ENCODE measurements at regions not wholly inside any gene's neighbourhood (a gene's known extent, or its start where the extent isn't known, plus 50 kb on each side); places are given as distances from the start of the nearest gene placed in this dataset.

- TF ChIP-seq, protein P1, sequence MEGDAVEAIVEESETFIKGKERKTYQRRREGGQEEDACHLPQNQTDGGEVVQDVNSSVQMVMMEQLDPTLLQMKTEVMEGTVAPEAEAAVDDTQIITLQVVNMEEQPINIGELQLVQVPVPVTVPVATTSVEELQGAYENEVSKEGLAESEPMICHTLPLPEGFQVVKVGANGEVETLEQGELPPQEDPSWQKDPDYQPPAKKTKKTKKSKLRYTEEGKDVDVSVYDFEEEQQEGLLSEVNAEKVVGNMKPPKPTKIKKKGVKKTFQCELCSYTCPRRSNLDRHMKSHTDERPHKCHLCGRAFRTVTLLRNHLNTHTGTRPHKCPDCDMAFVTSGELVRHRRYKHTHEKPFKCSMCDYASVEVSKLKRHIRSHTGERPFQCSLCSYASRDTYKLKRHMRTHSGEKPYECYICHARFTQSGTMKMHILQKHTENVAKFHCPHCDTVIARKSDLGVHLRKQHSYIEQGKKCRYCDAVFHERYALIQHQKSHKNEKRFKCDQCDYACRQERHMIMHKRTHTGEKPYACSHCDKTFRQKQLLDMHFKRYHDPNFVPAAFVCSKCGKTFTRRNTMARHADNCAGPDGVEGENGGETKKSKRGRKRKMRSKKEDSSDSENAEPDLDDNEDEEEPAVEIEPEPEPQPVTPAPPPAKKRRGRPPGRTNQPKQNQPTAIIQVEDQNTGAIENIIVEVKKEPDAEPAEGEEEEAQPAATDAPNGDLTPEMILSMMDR (IDR thresholded peaks at IDR 0.05 in 2 of 3, conservative IDR thresholded peaks at IDR 0.05 in 1 of 3; ENCODE audit: borderline replicate concordance in 1 of 3, insufficient read depth in 1 of 3, low read depth in 2 of 3, low read length in 2 of 3), result no peak
- TF ChIP-seq CBX3 (IDR thresholded peaks at IDR 0.05; ENCODE audit: low read depth) (no peak), TCF7L2 (IDR thresholded peaks at IDR 0.05; ENCODE audit: borderline replicate concordance, extremely low read depth, insufficient read depth, insufficient read length) (no peak), EGR1 (IDR thresholded peaks at IDR 0.05; ENCODE audit: low read depth) (no peak), JUND (IDR thresholded peaks at IDR 0.05) (no peak)
Observed at GRCh38 chr10:76769582-76769981, 868.0 kb downstream of the KCNMA1 start (continued).

DNA sequence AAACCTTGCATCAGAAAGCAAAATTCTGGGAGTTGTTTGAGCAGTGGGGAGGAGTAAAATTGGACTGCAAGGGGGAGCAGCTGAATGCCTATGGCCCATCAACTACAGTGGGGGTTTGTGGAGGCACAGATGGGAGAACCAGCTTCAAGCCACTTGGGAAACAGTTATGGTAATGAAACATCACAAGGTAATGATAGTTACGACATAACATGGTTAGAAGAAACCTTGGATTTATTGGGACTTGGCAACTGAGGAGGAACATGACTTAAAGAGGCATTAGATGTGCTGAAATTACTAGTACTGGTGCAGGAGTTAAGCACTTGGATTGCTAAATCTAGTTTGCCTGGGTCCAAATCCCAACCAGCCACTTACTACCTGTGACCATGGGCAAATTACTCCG, 868.4 kb downstream of the KCNMA1 start:
- Histone ChIP-seq H3K27ac (ENCODE audit: low read depth, low read length) (no peak overlapping the region), H3K4me1 (ENCODE audit: control insufficient read depth in 1 of 2, insufficient read depth in 2 of 2, low read length in 2 of 2) (no peaks in the 10 kb centered on the region), H3K36me3 (ENCODE audit: control insufficient read depth in 1 of 2, insufficient read depth in 2 of 2, low read length in 2 of 2) (no peaks in the 10 kb centered on the region), H3K4me3 (replicated peaks in 1 of 2; ENCODE audit: low read depth in 1 of 2, low read length in 2 of 2) (no peak overlapping the region), H3K4me2 (ENCODE audit: low read length) (no peak overlapping the region), H2AFZ (ENCODE audit: low read depth, low read length, poor library complexity, severe bottlenecking) (no peak overlapping the region), H3K79me2 (ENCODE audit: insufficient read depth, low read length) (no peaks in the 10 kb centered on the region), H3K9me3 (ENCODE audit: control insufficient read depth in 1 of 2, insufficient read depth in 1 of 2, low read depth in 1 of 2, low read length in 2 of 2) (no peaks in the 10 kb centered on the region), H3K27me3 (ENCODE audit: insufficient read depth, low read length) (no peaks in the 10 kb centered on the region), H4K20me1 (ENCODE audit: insufficient read depth) (no peaks in the 10 kb centered on the region), H3K9me2 (ENCODE audit: insufficient read depth) (no peaks in the 10 kb centered on the region), H3K9ac (ENCODE audit: low read length) (no peak overlapping the region)
- TF ChIP-seq RAD21 (IDR thresholded peaks at IDR 0.05; ENCODE audit: low read depth), result no peak
- no peak for TF ChIP-seq ZFX (IDR thresholded peaks at IDR 0.05)
- TF ChIP-seq TCF7L2 (IDR thresholded peaks at IDR 0.05; ENCODE audit: borderline replicate concordance, extremely low read depth, insufficient read depth, insufficient read length), result no peak
- no peak for TF ChIP-seq ELF1 (IDR thresholded peaks at IDR 0.05; ENCODE audit: borderline replicate concordance, low read depth)
- TF ChIP-seq ZNF274 (IDR thresholded peaks at IDR 0.05; ENCODE audit: low read depth, low read length), result no peak
- TF ChIP-seq YY1 (IDR thresholded peaks at IDR 0.05; ENCODE audit: extremely low read depth, insufficient replicate concordance, low read depth, low read length), result no peak
- no peak for TF ChIP-seq JUND (IDR thresholded peaks at IDR 0.05)
- TF ChIP-seq CEBPB (IDR thresholded peaks at IDR 0.05; ENCODE audit: low read depth), result no peak
- TF ChIP-seq ATF3 (IDR thresholded peaks at IDR 0.05), result no peak
- ChIA-PET CTCF (no interaction called here), POLR2A (no interaction called here), RAD21 (ENCODE audit: low non-redundant PET in 1 of 2, low total read pairs in 2 of 2, uncharacterized antibody in 2 of 2, unreplicated experiment in 2 of 2) (no interaction called here)
- no peak for DNase-seq (ENCODE audit: low read depth, low spot score)
- intact Hi-C loops (cut with micrococcal nuclease), result no loop called here
- no peak for ATAC-seq
- no TSS peak for BruUV-seq (replicated peaks)
